AG10803 (cell line): ENCODE measurements at regions not wholly inside any gene's neighbourhood (a gene's known extent, or its start where the extent isn't known, plus 50 kb on each side); places are given as distances from the start of the nearest gene placed in this dataset.

ENCODE experiments used
- DNase-seq: peaks from one replicate; pipeline ENCODE4 v3.0.0; 2010; ENCODE audit warnings: low read depth
- H3K4me3 ChIP-seq: 2 replicates; pipeline ENCODE4 v1.5.1; 2011; ENCODE audit warnings: mild to moderate bottlenecking, low read length, control low read depth
- TF ChIP-seq, protein P1 (sequence below): conservative IDR thresholded peaks from 2 replicates; pipeline ENCODE4 v1.5.1; 2011; ENCODE audit warnings: mild to moderate bottlenecking, low read length, control low read depth, inconsistent platforms

GRCh38 chr5:135255461-135256178 is 143.4 kb downstream of the MACROH2A1 start:
- no peak overlapping the region for H3K4me3 ChIP-seq
- no peak for DNase-seq
- TF ChIP-seq, protein P1, sequence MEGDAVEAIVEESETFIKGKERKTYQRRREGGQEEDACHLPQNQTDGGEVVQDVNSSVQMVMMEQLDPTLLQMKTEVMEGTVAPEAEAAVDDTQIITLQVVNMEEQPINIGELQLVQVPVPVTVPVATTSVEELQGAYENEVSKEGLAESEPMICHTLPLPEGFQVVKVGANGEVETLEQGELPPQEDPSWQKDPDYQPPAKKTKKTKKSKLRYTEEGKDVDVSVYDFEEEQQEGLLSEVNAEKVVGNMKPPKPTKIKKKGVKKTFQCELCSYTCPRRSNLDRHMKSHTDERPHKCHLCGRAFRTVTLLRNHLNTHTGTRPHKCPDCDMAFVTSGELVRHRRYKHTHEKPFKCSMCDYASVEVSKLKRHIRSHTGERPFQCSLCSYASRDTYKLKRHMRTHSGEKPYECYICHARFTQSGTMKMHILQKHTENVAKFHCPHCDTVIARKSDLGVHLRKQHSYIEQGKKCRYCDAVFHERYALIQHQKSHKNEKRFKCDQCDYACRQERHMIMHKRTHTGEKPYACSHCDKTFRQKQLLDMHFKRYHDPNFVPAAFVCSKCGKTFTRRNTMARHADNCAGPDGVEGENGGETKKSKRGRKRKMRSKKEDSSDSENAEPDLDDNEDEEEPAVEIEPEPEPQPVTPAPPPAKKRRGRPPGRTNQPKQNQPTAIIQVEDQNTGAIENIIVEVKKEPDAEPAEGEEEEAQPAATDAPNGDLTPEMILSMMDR = no peak

DNA sequence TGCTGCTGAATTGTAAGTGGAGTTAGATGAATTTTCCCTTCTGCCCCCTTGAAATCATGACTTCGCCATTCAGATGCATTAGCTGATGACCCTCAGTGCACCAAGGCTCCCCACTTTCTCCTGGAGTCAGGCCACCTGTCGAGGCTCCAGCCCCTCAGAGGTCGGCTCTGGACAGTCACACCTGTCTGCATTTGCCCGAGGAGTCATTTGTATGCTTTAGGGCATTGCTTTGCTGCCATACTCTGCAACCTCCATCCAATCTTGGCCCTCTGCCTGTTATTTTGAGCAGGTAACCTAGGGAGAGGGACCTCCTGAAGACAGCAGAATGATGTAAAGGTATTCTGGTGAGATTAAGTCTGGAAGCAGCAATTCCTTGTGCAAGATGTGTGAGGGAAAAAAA is 144.8 kb downstream of the MACROH2A1 start:
- no peak overlapping the region for H3K4me3 ChIP-seq
- no peak for DNase-seq
- TF ChIP-seq, protein P1 = no peak

DNA sequence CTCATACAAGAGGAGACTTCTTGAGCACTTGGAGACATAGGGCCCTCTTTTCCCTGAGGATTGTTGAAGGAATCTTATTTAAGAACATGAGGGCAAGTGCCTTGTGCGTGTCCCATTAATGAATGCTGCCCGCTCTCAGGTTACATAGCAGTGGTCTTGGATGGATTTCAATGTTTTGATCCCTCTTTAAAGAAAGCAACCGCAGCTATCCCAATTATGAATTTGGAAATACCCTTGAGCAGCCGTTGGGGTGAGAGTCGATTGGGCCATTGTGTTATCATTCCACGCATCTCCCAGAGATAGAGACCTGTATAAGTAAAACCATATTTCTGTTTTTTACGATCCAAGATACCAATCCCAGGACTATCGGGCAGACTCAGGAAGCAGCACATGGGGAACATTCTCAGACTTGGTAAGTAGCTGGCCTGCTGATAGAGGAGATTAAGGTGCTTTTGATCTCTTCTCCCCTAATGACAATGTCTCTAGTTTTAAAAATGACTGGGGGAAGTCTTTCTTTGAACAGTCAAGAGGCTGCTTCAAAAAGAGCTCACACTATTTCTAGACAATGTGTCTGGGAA is 145.3 kb downstream of the MACROH2A1 start:
- DNase-seq = no peak
- no peak overlapping the region for H3K4me3 ChIP-seq
- TF ChIP-seq, protein P1 = no peak

- TF ChIP-seq, protein P1 = no peak
- H3K4me3 ChIP-seq = no peak overlapping the region
- no peak for DNase-seq
These were observed 147.9 kb downstream of the MACROH2A1 start for GRCh38 chr5:135251093-135251492.

DNA sequence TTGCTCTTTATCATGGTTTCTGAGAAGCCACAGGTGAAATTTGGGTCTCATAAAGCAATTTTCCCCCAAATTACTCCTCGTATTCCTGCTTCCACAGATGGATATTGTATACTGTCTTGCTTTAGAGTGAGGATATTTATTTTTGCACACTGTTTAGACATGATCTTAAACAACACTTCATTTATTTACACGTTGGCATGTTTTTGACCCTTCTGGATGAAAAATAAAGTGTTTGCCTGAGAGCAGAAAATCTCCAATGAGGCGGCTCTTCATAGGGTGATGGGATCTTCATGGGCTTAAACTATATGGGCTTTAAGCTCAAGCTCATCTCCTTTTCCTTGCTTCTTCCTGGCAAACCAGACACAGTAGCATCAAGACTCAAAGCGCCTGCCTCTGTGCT is 148.4 kb downstream of the MACROH2A1 start:
- DNase-seq = no peak
- TF ChIP-seq, protein P1 = no peak
- no peak overlapping the region for H3K4me3 ChIP-seq

- H3K4me3 ChIP-seq = no peak overlapping the region
- TF ChIP-seq, protein P1 = no peak
- no peak for DNase-seq
These were observed 149.4 kb downstream of the MACROH2A1 start for GRCh38 chr5:135249658-135250057.

- TF ChIP-seq, protein P1 = no peak
- DNase-seq = no peak
- no peak overlapping the region for H3K4me3 ChIP-seq
These were observed 150.2 kb downstream of the MACROH2A1 start for GRCh38 chr5:135248801-135249231.
